Hepatocyte (in vitro differentiated cells): ENCODE measurements at regions not wholly inside any gene's neighbourhood (a gene's known extent, or its start where the extent isn't known, plus 50 kb on each side); places are given as distances from the start of the nearest gene placed in this dataset.

Source experiments
- DNase-seq: peaks from one replicate; pipeline ENCODE4 v3.0.0-alpha.2; 2016; ENCODE audit warnings: low spot score
- H2AFZ ChIP-seq: fragments of 200-600 bp; sonication (generic); 2 replicates; pipeline ENCODE4 v1.6.0; 2016; ENCODE audit warnings: antibody characterized with exemption, mild to moderate bottlenecking
- H3K27ac ChIP-seq: fragments of 200-600 bp; sonication (generic); 2 replicates; pipeline ENCODE4 v1.5.1; 2016; ENCODE audit warnings: mild to moderate bottlenecking
- H3K27me3 ChIP-seq: fragments of 200-600 bp; sonication (generic); 2 replicates; pipeline ENCODE4 v1.6.1; 2016
- H3K36me3 ChIP-seq: fragments of 200-600 bp; sonication (generic); replicated peaks from 2 replicates; pipeline ENCODE4 v1.5.1; 2016; ENCODE audit warnings: low read depth; ENCODE audit not compliant: insufficient read depth
- H3K4me1 ChIP-seq: fragments of 200-600 bp; sonication (generic); 2 replicates; pipeline ENCODE4 v1.5.1; 2016; ENCODE audit warnings: mild to moderate bottlenecking, moderate library complexity; ENCODE audit not compliant: insufficient read depth
- H3K4me2 ChIP-seq: fragments of 200-600 bp; sonication (generic); 2 replicates; pipeline ENCODE4 v1.6.0; 2016
- H3K4me3 ChIP-seq: fragments of 200-600 bp; sonication (generic); 2 replicates; pipeline ENCODE4 v1.5.1; 2016; ENCODE audit warnings: mild to moderate bottlenecking
- H3K79me2 ChIP-seq: fragments of 200-600 bp; sonication (generic); 2 replicates; pipeline ENCODE4 v1.6.0; 2017; ENCODE audit warnings: mild to moderate bottlenecking
- H3K9me2 ChIP-seq: fragments of 200-600 bp; sonication (generic); replicated peaks from 2 replicates; pipeline ENCODE4 v1.6.0; 2017; ENCODE audit warnings: mild to moderate bottlenecking; ENCODE audit not compliant: insufficient read depth
- H3K9me3 ChIP-seq: fragments of 200-600 bp; sonication (generic); 2 replicates; pipeline ENCODE4 v1.5.1; 2016; ENCODE audit warnings: low read depth, mild to moderate bottlenecking
- H4K20me1 ChIP-seq: fragments of 200-600 bp; sonication (generic); 2 replicates; pipeline ENCODE4 v1.6.0; 2016; ENCODE audit warnings: mild to moderate bottlenecking; ENCODE audit not compliant: insufficient read depth, poor library complexity, severe bottlenecking
- CTCF ChIP-seq: fragments of 200-600 bp; sonication (generic); IDR thresholded peaks from 2 replicates; pipeline ENCODE4 v1.5.1; 2016; ENCODE audit warnings: antibody characterized with exemption, mild to moderate bottlenecking; ENCODE audit not compliant: poor library complexity
- EZH2 ChIP-seq: fragments of 200-600 bp; sonication (generic); IDR thresholded peaks from 2 replicates; pipeline ENCODE4 v1.6.1; 2016; ENCODE audit warnings: antibody characterized with exemption, mild to moderate bottlenecking, borderline replicate concordance
- EZH2phosphoT487 ChIP-seq: fragments of 200-600 bp; sonication (generic); IDR thresholded peaks from one replicate; pipeline ENCODE4 v1.6.1; 2018; ENCODE audit warnings: antibody characterized with exemption, mild to moderate bottlenecking, low read depth, moderate library complexity; ENCODE audit not compliant: unreplicated experiment, severe bottlenecking
- WGBS: methylation state at CpG from one replicate; pipeline ENCODE4 v1.1.6; 2016; ENCODE audit warnings: low lambda C conversion rate; ENCODE audit errors: missing lambda C conversion rate; 5-methylcytosine and 5-hydroxymethylcytosine counted together

GRCh38 chr12:95415451-95415850 lies 58.5 kb upstream of the METAP2 start:
- DNase-seq, result no peak
- Histone ChIP-seq H3K9me3 (no peaks in the 10 kb centered on the region), H2AFZ (no peak overlapping the region), H3K27me3 (no peaks in the 10 kb centered on the region), H3K27ac (no peak overlapping the region), H3K79me2 (no peaks in the 10 kb centered on the region), H3K4me2 (no peak overlapping the region), H3K4me1 (no peaks in the 10 kb centered on the region), H4K20me1 (no peaks in the 10 kb centered on the region), H3K9me2 (no peaks in the 10 kb centered on the region), H3K4me3 (no peak overlapping the region), H3K36me3 (no peaks in the 10 kb centered on the region)
- WGBS, result 76% methylated on average over 1 of the region's 1 CpG
- TF ChIP-seq EZH2 (no peak), CTCF (no peak), EZH2phosphoT487 (no peak)

- 76% methylated on average over 5 of the region's 5 CpGs for WGBS
Measured at GRCh38 chr12:95416111-95416636, 57.8 kb upstream of the METAP2 start.

GRCh38 chr12:95417372-95417771 lies 56.6 kb upstream of the METAP2 start:
- TF ChIP-seq EZH2phosphoT487, result no peak
- Histone ChIP-seq H3K4me3 (no peak overlapping the region), H3K4me2 (no peak overlapping the region), H3K27ac (no peak overlapping the region), H3K79me2 (no peaks in the 10 kb centered on the region), H3K27me3 (no peaks in the 10 kb centered on the region), H3K9me3 (no peaks in the 10 kb centered on the region), H4K20me1 (no peaks in the 10 kb centered on the region), H3K4me1 (no peaks in the 10 kb centered on the region), H3K9me2 (no peaks in the 10 kb centered on the region), H2AFZ (no peak overlapping the region), H3K36me3 (no peaks in the 10 kb centered on the region)
- 87% methylated on average over 2 of the region's 2 CpGs for WGBS
- no peak for DNase-seq

More at GRCh38 chr12:95416111-95416636, 57.8 kb upstream of the METAP2 start:
- no peak for TF ChIP-seq EZH2phosphoT487
- TF ChIP-seq CTCF, result no peak
- TF ChIP-seq EZH2, result no peak
- Histone ChIP-seq H3K4me1 (no peaks in the 10 kb centered on the region), H3K27ac (no peak overlapping the region), H3K27me3 (no peaks in the 10 kb centered on the region), H2AFZ (no peak overlapping the region), H3K36me3 (no peaks in the 10 kb centered on the region), H3K4me3 (no peak overlapping the region), H3K9me2 (no peaks in the 10 kb centered on the region), H3K9me3 (no peaks in the 10 kb centered on the region), H3K79me2 (no peaks in the 10 kb centered on the region), H3K4me2 (no peak overlapping the region), H4K20me1 (no peaks in the 10 kb centered on the region)
- DNase-seq, result no peak

- no peak overlapping the region for H2AFZ ChIP-seq
- no peaks in the 10 kb centered on the region for H3K79me2 ChIP-seq
- no peaks in the 10 kb centered on the region for H3K36me3 ChIP-seq
- no peak overlapping the region for H3K27ac ChIP-seq
- no peaks in the 10 kb centered on the region for H3K27me3 ChIP-seq
- H3K4me1 ChIP-seq, result no peaks in the 10 kb centered on the region
- no peaks in the 10 kb centered on the region for H3K9me3 ChIP-seq
- no peak overlapping the region for H3K4me3 ChIP-seq
- H3K4me2 ChIP-seq, result no peak overlapping the region
- no peak for DNase-seq
- H3K9me2 ChIP-seq, result no peaks in the 10 kb centered on the region
- 90% methylated on average over 2 of the region's 2 CpGs for WGBS
- no peaks in the 10 kb centered on the region for H4K20me1 ChIP-seq
- TF ChIP-seq EZH2 (no peak), CTCF (no peak), EZH2phosphoT487 (no peak)
Measured at GRCh38 chr12:95418142-95418541, 55.8 kb upstream of the METAP2 start.
